ENCODE measurements at regions not wholly inside any gene's neighbourhood (a gene's known extent, or its start where the extent isn't known, plus 50 kb on each side); places are given as distances from the start of the nearest gene placed in this dataset.

- Histone ChIP-seq H3K9ac (ENCODE audit: low read length) (no peak overlapping the region), H3K4me1 (ENCODE audit: control insufficient read depth, insufficient read depth, low read length) (peaks cover 4% of the 10 kb centered on the region), H3K9me3 (ENCODE audit: control insufficient read depth, low read length) (no peaks in the 10 kb centered on the region), H3K27me3 (replicated peaks; ENCODE audit: control insufficient read depth, insufficient read depth, low read length) (no peaks in the 10 kb centered on the region), H3K4me3 (ENCODE audit: low read length) (no peak overlapping the region), H3K36me3 (ENCODE audit: control insufficient read depth, insufficient read depth, low read length, severe bottlenecking) (no peaks in the 10 kb centered on the region)
- DNase-seq (ENCODE audit: low read depth): no peak
Measured at GRCh38 chr5:92899611-92900010, 681.4 kb downstream of the NR2F1-AS1 start.

GRCh38 chr5:92896722-92897121, 684.3 kb downstream of the NR2F1-AS1 start:
- H3K4me3 ChIP-seq (ENCODE audit: low read length): no peak overlapping the region
- no peak for DNase-seq (ENCODE audit: low read depth)
- no peak overlapping the region for H3K9ac ChIP-seq (ENCODE audit: low read length)
- no peaks in the 10 kb centered on the region for H3K4me1 ChIP-seq (ENCODE audit: control insufficient read depth, insufficient read depth, low read length)
- no peaks in the 10 kb centered on the region for H3K9me3 ChIP-seq (ENCODE audit: control insufficient read depth, low read length)
- no peaks in the 10 kb centered on the region for H3K36me3 ChIP-seq (ENCODE audit: control insufficient read depth, insufficient read depth, low read length, severe bottlenecking)
- H3K27me3 ChIP-seq (replicated peaks; ENCODE audit: control insufficient read depth, insufficient read depth, low read length): no peaks in the 10 kb centered on the region

- Histone ChIP-seq H3K9me3 (ENCODE audit: control insufficient read depth, low read length) (no peaks in the 10 kb centered on the region), H3K4me1 (ENCODE audit: control insufficient read depth, insufficient read depth, low read length) (peaks cover 4% of the 10 kb centered on the region), H3K9ac (ENCODE audit: low read length) (no peak overlapping the region), H3K4me3 (ENCODE audit: low read length) (no peak overlapping the region), H3K36me3 (ENCODE audit: control insufficient read depth, insufficient read depth, low read length, severe bottlenecking) (no peaks in the 10 kb centered on the region), H3K27me3 (replicated peaks; ENCODE audit: control insufficient read depth, insufficient read depth, low read length) (no peaks in the 10 kb centered on the region)
- DNase-seq (ENCODE audit: low read depth): peak; percentile 22
Measured at GRCh38 chr5:92890841-92891244, 690.2 kb downstream of the NR2F1-AS1 start.

GRCh38 chr5:92889140-92889539, 691.9 kb downstream of the NR2F1-AS1 start:
- Histone ChIP-seq H3K27me3 (replicated peaks; ENCODE audit: control insufficient read depth, insufficient read depth, low read length) (no peaks in the 10 kb centered on the region), H3K36me3 (ENCODE audit: control insufficient read depth, insufficient read depth, low read length, severe bottlenecking) (no peaks in the 10 kb centered on the region), H3K4me3 (ENCODE audit: low read length) (no peak overlapping the region), H3K4me1 (ENCODE audit: control insufficient read depth, insufficient read depth, low read length) (peaks cover 4% of the 10 kb centered on the region), H3K9me3 (ENCODE audit: control insufficient read depth, low read length) (no peaks in the 10 kb centered on the region), H3K9ac (ENCODE audit: low read length) (no peak overlapping the region)
- DNase-seq (ENCODE audit: low read depth): no peak

GRCh38 chr5:92887254-92887653, 693.8 kb downstream of the NR2F1-AS1 start:
- DNase-seq (ENCODE audit: low read depth): no peak
- H3K9me3 ChIP-seq (ENCODE audit: control insufficient read depth, low read length): no peaks in the 10 kb centered on the region
- peaks cover 4% of the 10 kb centered on the region for H3K4me1 ChIP-seq (ENCODE audit: control insufficient read depth, insufficient read depth, low read length)
- H3K4me3 ChIP-seq (ENCODE audit: low read length): no peak overlapping the region
- H3K27me3 ChIP-seq (replicated peaks; ENCODE audit: control insufficient read depth, insufficient read depth, low read length): no peaks in the 10 kb centered on the region
- no peaks in the 10 kb centered on the region for H3K36me3 ChIP-seq (ENCODE audit: control insufficient read depth, insufficient read depth, low read length, severe bottlenecking)
- H3K9ac ChIP-seq (ENCODE audit: low read length): no peak overlapping the region

- Histone ChIP-seq H3K27me3 (replicated peaks; ENCODE audit: control insufficient read depth, insufficient read depth, low read length) (no peaks in the 10 kb centered on the region), H3K4me3 (ENCODE audit: low read length) (no peak overlapping the region), H3K36me3 (ENCODE audit: control insufficient read depth, insufficient read depth, low read length, severe bottlenecking) (no peaks in the 10 kb centered on the region), H3K9ac (ENCODE audit: low read length) (no peak overlapping the region), H3K4me1 (ENCODE audit: control insufficient read depth, insufficient read depth, low read length) (peaks cover 4% of the 10 kb centered on the region), H3K9me3 (ENCODE audit: control insufficient read depth, low read length) (no peaks in the 10 kb centered on the region)
- DNase-seq (ENCODE audit: low read depth): no peak
Measured at GRCh38 chr5:92886751-92887150, 694.3 kb downstream of the NR2F1-AS1 start.

- Histone ChIP-seq H3K27me3 (replicated peaks; ENCODE audit: control insufficient read depth, insufficient read depth, low read length) (no peaks in the 10 kb centered on the region), H3K36me3 (ENCODE audit: control insufficient read depth, insufficient read depth, low read length, severe bottlenecking) (no peaks in the 10 kb centered on the region), H3K9me3 (ENCODE audit: control insufficient read depth, low read length) (no peaks in the 10 kb centered on the region), H3K4me1 (ENCODE audit: control insufficient read depth, insufficient read depth, low read length) (peaks cover 4% of the 10 kb centered on the region), H3K9ac (ENCODE audit: low read length) (no peak overlapping the region), H3K4me3 (ENCODE audit: low read length) (no peak overlapping the region)
- no peak for DNase-seq (ENCODE audit: low read depth)
Measured at GRCh38 chr5:92885950-92886349, 695.1 kb downstream of the NR2F1-AS1 start.

- no peak for DNase-seq (ENCODE audit: low read depth)
- Histone ChIP-seq H3K36me3 (ENCODE audit: control insufficient read depth, insufficient read depth, low read length, severe bottlenecking) (no peaks in the 10 kb centered on the region), H3K4me3 (ENCODE audit: low read length) (no peak overlapping the region), H3K9me3 (ENCODE audit: control insufficient read depth, low read length) (no peaks in the 10 kb centered on the region), H3K9ac (ENCODE audit: low read length) (no peak overlapping the region), H3K27me3 (replicated peaks; ENCODE audit: control insufficient read depth, insufficient read depth, low read length) (no peaks in the 10 kb centered on the region), H3K4me1 (ENCODE audit: control insufficient read depth, insufficient read depth, low read length) (no peaks in the 10 kb centered on the region)
Measured at GRCh38 chr5:92884469-92884868, 696.5 kb downstream of the NR2F1-AS1 start.

- no peak overlapping the region for H3K4me3 ChIP-seq (ENCODE audit: low read length)
- no peaks in the 10 kb centered on the region for H3K4me1 ChIP-seq (ENCODE audit: control insufficient read depth, insufficient read depth, low read length)
- peaks cover 6% of the 10 kb centered on the region for H3K9me3 ChIP-seq (ENCODE audit: control insufficient read depth, low read length)
- H3K9ac ChIP-seq (ENCODE audit: low read length): no peak overlapping the region
- no peaks in the 10 kb centered on the region for H3K36me3 ChIP-seq (ENCODE audit: control insufficient read depth, insufficient read depth, low read length, severe bottlenecking)
- no peaks in the 10 kb centered on the region for H3K27me3 ChIP-seq (replicated peaks; ENCODE audit: control insufficient read depth, insufficient read depth, low read length)
- DNase-seq (ENCODE audit: low read depth): no peak
Measured at GRCh38 chr5:92879806-92880543, 701.0 kb downstream of the NR2F1-AS1 start.

GRCh38 chr5:92874790-92875189, 706.2 kb downstream of the NR2F1-AS1 start:
- no peak for DNase-seq (ENCODE audit: low read depth)
- no peaks in the 10 kb centered on the region for H3K36me3 ChIP-seq (ENCODE audit: control insufficient read depth, insufficient read depth, low read length, severe bottlenecking)
- peaks cover 28% of the 10 kb centered on the region for H3K9me3 ChIP-seq (ENCODE audit: control insufficient read depth, low read length)
- H3K4me1 ChIP-seq (ENCODE audit: control insufficient read depth, insufficient read depth, low read length): no peaks in the 10 kb centered on the region
- H3K9ac ChIP-seq (ENCODE audit: low read length): no peak overlapping the region
- no peak overlapping the region for H3K4me3 ChIP-seq (ENCODE audit: low read length)
- no peaks in the 10 kb centered on the region for H3K27me3 ChIP-seq (replicated peaks; ENCODE audit: control insufficient read depth, insufficient read depth, low read length)

- no peak overlapping the region for H3K4me3 ChIP-seq (ENCODE audit: low read length)
- H3K9me3 ChIP-seq (ENCODE audit: control insufficient read depth, low read length): peaks cover 13% of the 10 kb centered on the region
- H3K27me3 ChIP-seq (replicated peaks; ENCODE audit: control insufficient read depth, insufficient read depth, low read length): no peaks in the 10 kb centered on the region
- H3K9ac ChIP-seq (ENCODE audit: low read length): no peak overlapping the region
- no peaks in the 10 kb centered on the region for H3K36me3 ChIP-seq (ENCODE audit: control insufficient read depth, insufficient read depth, low read length, severe bottlenecking)
- no peak for DNase-seq (ENCODE audit: low read depth)
- H3K4me1 ChIP-seq (ENCODE audit: control insufficient read depth, insufficient read depth, low read length): no peaks in the 10 kb centered on the region
Measured at GRCh38 chr5:92868442-92868841, 712.6 kb downstream of the NR2F1-AS1 start.

GRCh38 chr5:92864591-92864990, 716.4 kb downstream of the NR2F1-AS1 start:
- Histone ChIP-seq H3K36me3 (ENCODE audit: control insufficient read depth, insufficient read depth, low read length, severe bottlenecking) (no peaks in the 10 kb centered on the region), H3K9ac (ENCODE audit: low read length) (no peak overlapping the region), H3K27me3 (replicated peaks; ENCODE audit: control insufficient read depth, insufficient read depth, low read length) (no peaks in the 10 kb centered on the region), H3K4me3 (ENCODE audit: low read length) (no peak overlapping the region), H3K9me3 (ENCODE audit: control insufficient read depth, low read length) (no peaks in the 10 kb centered on the region), H3K4me1 (ENCODE audit: control insufficient read depth, insufficient read depth, low read length) (no peaks in the 10 kb centered on the region)
- no peak for DNase-seq (ENCODE audit: low read depth)

Measured in adipocyte (in vitro differentiated cells).